22Rv1 (cell line): ENCODE measurements at regions not wholly inside any gene's neighbourhood (a gene's known extent, or its start where the extent isn't known, plus 50 kb on each side); places are given as distances from the start of the nearest gene placed in this dataset.
"Not testable (repeated sequence)": the region's sequence is repeated elsewhere in the genome, so short reads cannot be mapped to it uniquely, and the experiment has no call there.

ENCODE experiments used
- H3K27ac ChIP-seq: fragments of 450-650 bp; 2 replicates; pipeline ENCODE4 v1.5.1; 2017
- CTCF ChIP-seq: fragments of 450-650 bp; IDR thresholded peaks from 2 replicates; pipeline ENCODE4 v1.5.1; 2017; ENCODE audit warnings: mild to moderate bottlenecking
- ZFX ChIP-seq: fragments of 450-650 bp; IDR thresholded peaks from 2 replicates; pipeline ENCODE4 v1.6.1; 2017; ENCODE audit warnings: antibody characterized with exemption, borderline replicate concordance

GRCh38 chr2:123514613-123515207, 510.4 kb upstream of the CNTNAP5 start:
- TF ChIP-seq CTCF (no peak), ZFX (no peak)
- H3K27ac ChIP-seq, result peak overlapping the region; percentile 60

GRCh38 chr2:123518367-123518766, 506.7 kb upstream of the CNTNAP5 start:
- no peak overlapping the region for H3K27ac ChIP-seq
- TF ChIP-seq CTCF (no peak), ZFX (no peak)

DNA sequence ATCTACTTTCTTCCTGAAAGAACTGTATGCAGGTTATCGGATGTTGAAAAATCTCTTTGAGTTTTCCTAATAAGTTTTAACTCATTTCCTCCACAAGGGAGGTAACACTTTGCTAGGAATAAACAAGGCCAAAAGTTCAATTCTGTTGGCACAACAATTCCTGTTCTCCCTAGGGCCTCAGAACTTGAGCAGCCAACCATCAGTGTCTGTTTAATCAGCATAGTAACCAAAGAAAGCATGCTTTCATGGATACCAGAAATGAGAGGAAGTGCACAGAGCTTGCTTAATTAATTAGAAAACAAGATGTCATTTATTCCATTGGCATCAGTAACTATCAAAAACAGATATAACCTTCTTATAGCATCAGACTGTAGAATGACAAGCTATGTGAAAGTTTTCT, 503.2 kb upstream of the CNTNAP5 start:
- TF ChIP-seq ZFX (no peak), CTCF (no peak)

DNA sequence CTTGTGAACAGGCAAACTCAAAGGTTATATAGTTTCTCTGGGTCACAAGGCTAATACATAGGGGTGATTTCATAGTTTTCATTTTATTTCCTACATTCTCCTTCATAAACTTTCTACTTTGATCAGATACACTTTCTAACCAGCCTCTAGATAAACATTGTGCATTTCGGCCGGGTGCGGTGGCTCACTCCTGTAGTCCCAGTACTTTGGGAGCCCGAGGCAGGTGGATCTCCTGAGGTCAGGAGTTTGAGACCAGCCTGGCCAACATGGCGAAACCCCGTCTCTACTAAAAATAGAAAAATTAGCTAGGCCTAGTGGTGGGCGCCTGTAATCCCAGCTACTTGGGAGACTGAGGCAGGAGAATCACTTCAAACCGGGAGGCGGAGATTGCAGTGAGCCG, 502.6 kb upstream of the CNTNAP5 start:
- H3K27ac ChIP-seq, result not testable (repeated sequence)

More for the DNA sequence above, 503.2 kb upstream of the CNTNAP5 start:
- no peak overlapping the region for H3K27ac ChIP-seq

DNA sequence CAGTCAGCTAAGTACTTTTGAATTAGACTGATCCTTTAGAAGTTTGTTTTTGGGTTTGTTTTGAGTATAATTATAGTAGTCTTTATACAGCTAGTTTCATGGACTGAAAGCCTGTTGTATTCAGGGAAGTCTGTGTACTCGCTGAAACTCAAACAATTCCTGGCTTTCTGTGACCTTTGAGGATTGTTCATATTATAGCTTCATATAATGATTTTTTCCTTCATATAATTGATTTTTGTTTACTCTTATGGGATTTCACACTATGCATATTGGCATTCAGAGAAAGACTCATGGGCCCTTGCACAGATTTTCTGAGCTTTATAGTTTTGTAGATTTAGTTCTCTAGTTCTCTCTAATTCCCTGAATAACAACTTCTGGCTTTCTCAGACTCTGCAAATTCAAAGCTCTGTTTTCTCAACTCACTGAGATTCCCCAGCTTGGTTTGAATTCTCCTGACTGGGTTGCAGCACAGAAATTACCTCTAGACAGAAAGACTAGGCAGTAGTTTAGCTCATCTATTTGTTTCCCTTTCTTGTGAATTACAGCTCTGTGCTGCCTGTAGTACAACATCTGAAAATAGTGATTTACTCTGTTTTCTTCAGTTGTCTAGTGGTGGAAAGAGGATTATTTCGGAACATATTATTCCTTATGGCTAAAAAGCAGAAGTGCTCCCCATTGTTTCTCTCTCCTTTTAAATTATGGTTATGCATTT, 495.9 kb upstream of the CNTNAP5 start:
- no peak overlapping the region for H3K27ac ChIP-seq
- TF ChIP-seq CTCF, result no peak
- TF ChIP-seq ZFX, result no peak

GRCh38 chr2:123530004-123530403, 495.1 kb upstream of the CNTNAP5 start:
- no peak overlapping the region for H3K27ac ChIP-seq
- TF ChIP-seq ZFX (no peak), CTCF (no peak)

- TF ChIP-seq CTCF (no peak), ZFX (no peak)
- no peak overlapping the region for H3K27ac ChIP-seq
Observed at GRCh38 chr2:123532126-123532525, 493.0 kb upstream of the CNTNAP5 start.
